HG02943 (cell line): ENCODE measurements at regions not wholly inside any gene's neighbourhood (a gene's known extent, or its start where the extent isn't known, plus 50 kb on each side); places are given as distances from the start of the nearest gene placed in this dataset.

Source experiments
- ATAC-seq: cut with Tn5 transposase; IDR thresholded peaks from one replicate; pipeline ENCODE4 v1.9.1; 2021; ENCODE audit warnings: mild to moderate bottlenecking, low read depth, moderate library complexity; ENCODE audit not compliant: unreplicated experiment

GRCh38 chr1:182137546-182137945 lies 76.0 kb upstream of the ZNF648 start:
- ATAC-seq = no peak

GRCh38 chr1:182135946-182136345 lies 74.4 kb upstream of the ZNF648 start:
- ATAC-seq = no peak

- no peak for ATAC-seq
These were observed 72.7 kb upstream of the ZNF648 start for GRCh38 chr1:182134257-182134656.

GRCh38 chr1:182133181-182133580 lies 71.7 kb upstream of the ZNF648 start:
- ATAC-seq = no peak

GRCh38 chr1:182129398-182129797 lies 67.9 kb upstream of the ZNF648 start:
- no peak for ATAC-seq

- ATAC-seq = no peak
These were observed 67.0 kb upstream of the ZNF648 start for GRCh38 chr1:182128502-182128901.

GRCh38 chr1:182127656-182128055 lies 66.1 kb upstream of the ZNF648 start:
- ATAC-seq = no peak

GRCh38 chr1:182126272-182126800 lies 64.8 kb upstream of the ZNF648 start:
- no peak for ATAC-seq

- no peak for ATAC-seq
These were observed 61.4 kb upstream of the ZNF648 start for GRCh38 chr1:182122913-182123260.

- ATAC-seq = no peak
These were observed 60.9 kb upstream of the ZNF648 start for GRCh38 chr1:182122256-182122912.

GRCh38 chr1:182121787-182122186 lies 60.3 kb upstream of the ZNF648 start:
- ATAC-seq = no peak

GRCh38 chr1:182120411-182121258 lies 59.1 kb upstream of the ZNF648 start:
- ATAC-seq = no peak

GRCh38 chr1:182119631-182120030 lies 58.1 kb upstream of the ZNF648 start:
- no peak for ATAC-seq

- ATAC-seq = no peak
These were observed 57.3 kb upstream of the ZNF648 start for GRCh38 chr1:182118851-182119250.

- no peak for ATAC-seq
These were observed 53.1 kb upstream of the ZNF648 start for GRCh38 chr1:182114627-182115023.

- no peak for ATAC-seq
These were observed 52.5 kb upstream of the ZNF648 start for GRCh38 chr1:182113879-182114626.

GRCh38 chr1:182111496-182111895 lies 50.0 kb upstream of the ZNF648 start:
- no peak for ATAC-seq
